ENCODE measurements at regions not wholly inside any gene's neighbourhood (a gene's known extent, or its start where the extent isn't known, plus 50 kb on each side); places are given as distances from the start of the nearest gene placed in this dataset.

GRCh38 chr2:128821010-128821409 lies 502.3 kb upstream of the HS6ST1 start:
- H3K4me3 Mint-ChIP-seq: no peak overlapping the region
- H3K9me3 Mint-ChIP-seq: peaks cover 2% of the 10 kb centered on the region
- DNase-seq: no peak
- no peaks in the 10 kb centered on the region for H3K36me3 Mint-ChIP-seq (ENCODE audit: low read depth)
- no peaks in the 10 kb centered on the region for H3K27me3 Mint-ChIP-seq (ENCODE audit: low read depth)
- H3K4me1 Mint-ChIP-seq (ENCODE audit: low read depth): no peaks in the 10 kb centered on the region
- CTCF ChIA-PET: no interaction called here
- H3K27ac Mint-ChIP-seq: no peak overlapping the region
- intact Hi-C loops (cut with micrococcal nuclease): no loop called here

- intact Hi-C loops (cut with micrococcal nuclease): no loop called here
- no peaks in the 10 kb centered on the region for H3K36me3 Mint-ChIP-seq (ENCODE audit: low read depth)
- no peak overlapping the region for H3K4me3 Mint-ChIP-seq
- H3K27ac Mint-ChIP-seq: no peak overlapping the region
- H3K27me3 Mint-ChIP-seq (ENCODE audit: low read depth): peaks cover under 1% of the 10 kb centered on the region
- no peaks in the 10 kb centered on the region for H3K4me1 Mint-ChIP-seq (ENCODE audit: low read depth)
- CTCF ChIA-PET: no interaction called here
- no peaks in the 10 kb centered on the region for H3K9me3 Mint-ChIP-seq
- no peak for DNase-seq
Measured at GRCh38 chr2:128832946-128833663, 514.4 kb upstream of the HS6ST1 start.

DNA sequence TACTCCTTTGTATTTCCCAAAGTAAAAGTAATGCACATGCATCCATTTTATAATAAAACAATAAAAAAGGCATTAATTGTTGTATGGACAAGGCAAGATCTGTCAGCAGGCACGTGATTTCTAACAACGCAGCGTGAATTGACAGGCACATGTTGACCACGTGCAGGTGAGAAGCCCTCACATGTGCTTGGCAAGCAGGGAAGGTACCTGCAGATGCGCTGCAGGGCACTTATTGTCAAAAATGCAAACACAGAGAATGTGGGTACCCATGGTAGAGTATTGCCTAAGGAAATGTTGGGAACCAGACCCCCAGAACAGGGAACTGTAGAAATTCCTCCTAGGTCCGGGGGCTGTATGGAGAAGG lies 515.0 kb upstream of the HS6ST1 start:
- Mint-ChIP-seq H3K36me3 (ENCODE audit: low read depth) (no peaks in the 10 kb centered on the region), H3K4me1 (ENCODE audit: low read depth) (no peaks in the 10 kb centered on the region), H3K27ac (no peak overlapping the region), H3K27me3 (ENCODE audit: low read depth) (peaks cover 3% of the 10 kb centered on the region), H3K4me3 (no peak overlapping the region), H3K9me3 (no peaks in the 10 kb centered on the region)
- no peak for DNase-seq
- CTCF ChIA-PET: no interaction called here
- intact Hi-C loops (cut with micrococcal nuclease): no loop called here

DNA sequence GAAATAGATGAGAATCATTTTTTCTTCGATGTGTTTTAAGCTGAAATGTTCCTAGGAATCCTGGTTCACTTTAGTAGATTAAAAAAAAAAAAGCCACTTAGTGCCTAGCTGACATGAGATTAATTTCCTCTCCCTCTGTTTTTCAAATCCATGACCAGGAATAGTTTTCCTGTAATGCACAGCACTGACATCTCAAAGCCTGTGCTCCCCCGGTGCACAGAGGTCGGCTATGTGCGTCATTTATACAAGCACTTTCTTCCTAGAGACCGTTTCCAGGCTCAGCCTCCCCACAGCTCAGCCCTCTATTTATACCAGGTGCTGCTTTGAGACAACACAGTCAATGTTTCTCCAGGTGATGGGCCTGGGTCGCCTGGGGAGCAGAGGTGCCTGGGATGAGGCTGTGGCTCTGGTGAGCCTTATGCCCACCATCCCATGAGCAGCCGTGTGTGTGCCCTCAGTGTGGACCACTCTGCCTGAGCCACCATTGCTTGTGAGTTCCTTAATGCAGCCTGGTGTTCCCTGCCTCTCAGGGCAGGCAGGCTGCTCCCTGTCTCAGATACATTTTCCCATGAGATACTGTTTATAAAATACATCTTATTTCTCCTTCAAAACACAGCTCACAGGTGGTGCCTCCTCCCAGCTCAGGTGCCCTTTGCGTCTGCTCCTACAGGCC lies 515.7 kb upstream of the HS6ST1 start:
- CTCF ChIA-PET: no interaction called here
- H3K4me3 Mint-ChIP-seq: no peak overlapping the region

DNA sequence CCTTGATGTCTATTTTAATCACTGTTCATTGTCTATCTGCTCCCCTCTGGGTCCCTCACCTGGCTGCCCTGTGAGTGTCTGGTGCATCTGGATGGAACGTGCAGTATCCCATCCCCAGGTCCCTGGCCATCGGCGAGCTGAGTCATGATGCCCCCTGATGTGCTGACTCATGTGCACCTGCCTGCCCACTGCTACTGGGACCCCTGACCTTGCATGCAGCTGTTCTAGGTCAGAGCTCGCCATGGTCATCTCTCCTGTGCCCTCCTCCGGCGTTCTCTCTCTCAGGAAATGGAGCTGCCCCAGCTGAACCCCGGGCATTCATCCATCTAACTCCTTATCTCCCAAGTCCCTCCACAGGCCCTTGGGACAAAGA lies 516.2 kb upstream of the HS6ST1 start:
- H3K27ac Mint-ChIP-seq: no peak overlapping the region
- no peak overlapping the region for H3K4me3 Mint-ChIP-seq
- intact Hi-C loops (cut with micrococcal nuclease): no loop called here
- no peaks in the 10 kb centered on the region for H3K4me1 Mint-ChIP-seq (ENCODE audit: low read depth)
- no peak for DNase-seq
- peaks cover 3% of the 10 kb centered on the region for H3K27me3 Mint-ChIP-seq (ENCODE audit: low read depth)
- H3K36me3 Mint-ChIP-seq (ENCODE audit: low read depth): no peaks in the 10 kb centered on the region
- no peaks in the 10 kb centered on the region for H3K9me3 Mint-ChIP-seq
- CTCF ChIA-PET: no interaction called here

More for the DNA sequence above, 515.7 kb upstream of the HS6ST1 start:
- Mint-ChIP-seq H3K9me3 (no peaks in the 10 kb centered on the region), H3K36me3 (ENCODE audit: low read depth) (no peaks in the 10 kb centered on the region), H3K4me1 (ENCODE audit: low read depth) (no peaks in the 10 kb centered on the region), H3K27me3 (ENCODE audit: low read depth) (peaks cover 3% of the 10 kb centered on the region), H3K27ac (no peak overlapping the region)
- DNase-seq: no peak
- intact Hi-C loops (cut with micrococcal nuclease): no loop called here

- intact Hi-C loops (cut with micrococcal nuclease): no loop called here
- Mint-ChIP-seq H3K9me3 (no peaks in the 10 kb centered on the region), H3K4me3 (no peak overlapping the region), H3K27me3 (ENCODE audit: low read depth) (peaks cover 3% of the 10 kb centered on the region), H3K27ac (no peak overlapping the region), H3K36me3 (ENCODE audit: low read depth) (no peaks in the 10 kb centered on the region), H3K4me1 (ENCODE audit: low read depth) (no peaks in the 10 kb centered on the region)
- no peak for DNase-seq
- CTCF ChIA-PET: no interaction called here
Measured at GRCh38 chr2:128835342-128835855, 516.7 kb upstream of the HS6ST1 start.

- Mint-ChIP-seq H3K9me3 (no peaks in the 10 kb centered on the region), H3K4me3 (no peak overlapping the region), H3K4me1 (ENCODE audit: low read depth) (no peaks in the 10 kb centered on the region), H3K36me3 (ENCODE audit: low read depth) (no peaks in the 10 kb centered on the region), H3K27ac (no peak overlapping the region), H3K27me3 (ENCODE audit: low read depth) (peaks cover 3% of the 10 kb centered on the region)
- intact Hi-C loops (cut with micrococcal nuclease): no loop called here
- DNase-seq: no peak
- CTCF ChIA-PET: no interaction called here
Measured at GRCh38 chr2:128835974-128836373, 517.3 kb upstream of the HS6ST1 start.

DNA sequence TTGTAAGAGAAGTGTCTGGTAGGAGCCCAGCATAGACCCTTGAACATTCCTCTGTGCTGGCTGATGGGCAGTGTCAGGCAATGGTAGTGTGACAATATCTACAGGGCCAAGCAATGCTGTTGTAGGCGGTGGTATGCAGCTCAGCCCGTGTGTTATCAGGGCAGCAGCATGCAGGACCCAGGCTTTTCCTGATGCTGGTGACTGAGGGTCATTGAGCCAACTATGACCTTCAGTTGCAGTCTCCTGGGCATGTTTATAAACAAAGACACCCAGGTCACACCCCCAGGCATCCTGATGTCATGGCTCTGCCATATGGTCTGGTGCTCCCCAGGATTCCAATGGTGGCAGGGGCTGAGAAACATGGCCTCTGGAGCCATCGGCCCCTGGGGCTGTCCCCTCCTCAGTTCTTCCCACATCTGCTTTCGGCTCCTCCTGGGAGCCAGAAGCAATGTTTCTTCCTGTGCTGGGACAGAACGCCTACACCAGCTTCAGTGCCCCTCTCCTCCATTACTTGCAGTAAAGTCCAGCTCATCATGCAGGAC lies 518.0 kb upstream of the HS6ST1 start:
- CTCF ChIA-PET: no interaction called here
- DNase-seq: no peak
- Mint-ChIP-seq H3K9me3 (no peaks in the 10 kb centered on the region), H3K4me1 (ENCODE audit: low read depth) (no peaks in the 10 kb centered on the region), H3K4me3 (no peak overlapping the region), H3K36me3 (ENCODE audit: low read depth) (no peaks in the 10 kb centered on the region), H3K27ac (no peak overlapping the region), H3K27me3 (ENCODE audit: low read depth) (peaks cover 3% of the 10 kb centered on the region)
- intact Hi-C loops (cut with micrococcal nuclease): no loop called here

DNA sequence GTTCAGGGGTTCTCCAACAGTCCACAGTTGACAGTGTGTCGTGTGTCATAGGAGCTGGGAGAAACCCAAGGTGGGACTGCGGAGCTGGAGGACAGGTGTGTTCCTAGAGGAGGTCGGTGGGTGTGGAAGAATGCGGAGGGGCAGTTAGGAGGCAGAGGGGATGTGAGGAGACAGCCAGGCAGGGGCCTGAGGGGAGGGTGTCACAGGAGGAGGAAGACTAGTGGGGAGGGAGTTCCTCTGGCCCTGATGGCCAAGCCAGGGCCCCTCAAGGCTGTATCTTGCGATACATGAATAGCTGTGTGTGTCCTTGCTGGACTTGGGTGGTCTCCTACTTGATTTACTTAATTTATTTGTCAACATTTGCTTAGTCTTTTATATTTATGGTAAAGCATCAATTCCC lies 519.6 kb upstream of the HS6ST1 start:
- Mint-ChIP-seq H3K4me3 (no peak overlapping the region), H3K27ac (no peak overlapping the region), H3K9me3 (no peaks in the 10 kb centered on the region), H3K36me3 (ENCODE audit: low read depth) (no peaks in the 10 kb centered on the region), H3K27me3 (ENCODE audit: low read depth) (peaks cover 3% of the 10 kb centered on the region), H3K4me1 (ENCODE audit: low read depth) (no peaks in the 10 kb centered on the region)
- intact Hi-C loops (cut with micrococcal nuclease): no loop called here
- no peak for DNase-seq
- CTCF ChIA-PET: no interaction called here

GRCh38 chr2:128841803-128842202 lies 523.1 kb upstream of the HS6ST1 start:
- Mint-ChIP-seq H3K27ac (no peak overlapping the region), H3K9me3 (no peaks in the 10 kb centered on the region), H3K36me3 (ENCODE audit: low read depth) (no peaks in the 10 kb centered on the region), H3K4me1 (ENCODE audit: low read depth) (no peaks in the 10 kb centered on the region), H3K27me3 (ENCODE audit: low read depth) (peaks cover 3% of the 10 kb centered on the region), H3K4me3 (no peak overlapping the region)
- DNase-seq: no peak
- intact Hi-C loops (cut with micrococcal nuclease): no loop called here
- CTCF ChIA-PET: interaction anchor here (0.5 kb wide), 1 partner anchor 1837 kb away, joined by 3 read pairs; no protein-coding TSS in a partner anchor

- Mint-ChIP-seq H3K9me3 (no peaks in the 10 kb centered on the region), H3K4me1 (ENCODE audit: low read depth) (no peaks in the 10 kb centered on the region), H3K27me3 (ENCODE audit: low read depth) (no peaks in the 10 kb centered on the region), H3K36me3 (ENCODE audit: low read depth) (no peaks in the 10 kb centered on the region), H3K4me3 (no peak overlapping the region), H3K27ac (no peak overlapping the region)
- intact Hi-C loops (cut with micrococcal nuclease): no loop called here
- CTCF ChIA-PET: no interaction called here
- no peak for DNase-seq
Measured at GRCh38 chr2:128867311-128867710, 548.6 kb upstream of the HS6ST1 start.

GRCh38 chr2:128867936-128868636 lies 549.4 kb upstream of the HS6ST1 start:
- no peaks in the 10 kb centered on the region for H3K9me3 Mint-ChIP-seq
- H3K27me3 Mint-ChIP-seq (ENCODE audit: low read depth): no peaks in the 10 kb centered on the region
- intact Hi-C loops (cut with micrococcal nuclease): no loop called here
- H3K4me1 Mint-ChIP-seq (ENCODE audit: low read depth): no peaks in the 10 kb centered on the region
- no peaks in the 10 kb centered on the region for H3K36me3 Mint-ChIP-seq (ENCODE audit: low read depth)
- DNase-seq: no peak
- H3K27ac Mint-ChIP-seq: no peak overlapping the region
- no peak overlapping the region for H3K4me3 Mint-ChIP-seq
- CTCF ChIA-PET: no interaction called here

Measured in activated naive CD4-positive, alpha-beta T cell treated with anti-CD3 and anti-CD28 coated beads for 36 hours (primary cell).